ENCODE measurements at regions not wholly inside any gene's neighbourhood (a gene's known extent, or its start where the extent isn't known, plus 50 kb on each side); places are given as distances from the start of the nearest gene placed in this dataset.

DNA sequence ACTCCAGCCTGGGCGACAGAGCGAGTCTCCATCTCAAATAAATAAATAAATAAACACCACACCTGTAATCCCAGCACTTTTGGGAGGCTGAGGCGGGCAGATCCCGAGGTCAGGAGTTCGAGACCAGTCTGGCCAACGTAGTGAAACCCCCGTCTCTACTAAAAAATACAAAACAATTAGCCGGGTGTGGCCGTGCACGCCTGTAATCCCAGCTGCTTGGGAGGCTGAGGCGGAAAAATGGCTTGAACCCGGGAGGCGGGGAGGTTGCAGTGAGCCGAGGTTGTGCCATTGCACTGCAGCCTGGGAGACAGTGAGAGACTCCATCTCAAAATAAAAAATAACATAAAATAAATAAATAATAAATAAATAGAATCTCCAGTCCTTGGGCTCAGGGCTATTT is 185.8 kb downstream of the SHOX start:
- no peak for DNase-seq (ENCODE audit: insufficient read length, low spot score)
- no peak for FAIRE-seq
- TF ChIP-seq POLR2A (IDR thresholded peaks at IDR 0.05; ENCODE audit: low read depth, low read length) = no peak

DNA sequence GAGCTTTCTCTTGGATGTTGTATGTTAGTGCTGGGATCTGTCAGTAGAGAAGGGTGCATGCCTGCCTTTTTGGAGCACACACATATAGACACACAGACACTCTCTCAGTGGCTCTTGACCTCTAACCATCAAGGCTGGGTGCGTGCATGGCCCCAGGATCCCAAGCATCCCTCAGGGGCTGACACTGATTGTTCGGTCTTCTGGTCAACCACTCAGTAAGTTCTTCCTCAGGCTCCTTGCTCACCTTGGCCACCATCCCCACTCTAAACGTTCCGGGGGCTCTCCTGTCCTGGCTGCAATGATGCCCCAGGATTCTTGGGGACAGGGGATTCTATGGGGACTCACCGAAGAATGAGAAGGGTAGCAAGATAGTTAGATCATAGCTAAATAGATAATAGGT is 179.6 kb downstream of the SHOX start:
- no peak for FAIRE-seq
- TF ChIP-seq POLR2A (IDR thresholded peaks at IDR 0.05; ENCODE audit: low read depth, low read length) = no peak
- DNase-seq (ENCODE audit: insufficient read length, low spot score) = no peak

DNA sequence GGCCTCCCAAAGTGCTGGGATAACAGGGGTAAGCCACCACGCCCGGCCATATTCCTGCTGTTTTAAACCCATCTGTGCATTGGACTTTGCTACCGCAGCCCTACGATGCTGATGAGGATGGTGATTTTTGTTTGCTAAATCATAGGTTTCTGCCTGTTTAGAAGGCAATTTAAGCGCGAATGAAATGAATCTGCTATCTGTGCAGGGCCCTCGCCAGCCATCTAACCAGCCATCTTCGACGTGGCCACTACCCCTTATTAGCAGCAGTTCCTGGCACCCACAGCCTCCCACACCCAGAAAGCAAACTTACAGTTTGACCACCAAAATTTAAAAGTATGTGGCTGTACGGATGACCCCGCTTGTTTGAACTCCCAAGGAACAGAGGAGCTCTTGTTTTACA is 178.5 kb downstream of the SHOX start:
- TF ChIP-seq POLR2A (IDR thresholded peaks at IDR 0.05; ENCODE audit: low read depth, low read length) = no peak
- DNase-seq (ENCODE audit: insufficient read length, low spot score) = no peak
- FAIRE-seq = no peak

DNA sequence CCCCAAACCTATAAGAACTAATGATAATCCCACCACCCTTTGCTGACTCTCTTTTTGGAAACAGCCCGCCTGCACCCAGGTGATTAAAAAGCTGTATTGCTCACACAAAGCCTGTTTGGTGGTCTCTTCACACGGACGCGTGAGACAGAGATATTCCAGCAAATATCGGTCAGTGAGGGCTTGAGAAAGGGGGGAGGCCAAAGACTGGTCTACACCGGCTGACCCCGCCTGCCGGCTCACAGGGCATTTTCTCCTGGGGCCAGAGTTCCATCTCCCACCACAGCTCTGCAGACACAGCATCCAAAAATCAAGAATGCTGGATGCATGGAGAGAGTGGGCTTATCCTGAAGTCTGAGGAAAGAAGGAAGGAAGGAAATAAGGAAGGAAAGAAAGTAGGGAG is 176.0 kb downstream of the SHOX start:
- DNase-seq (ENCODE audit: insufficient read length, low spot score) = no peak
- TF ChIP-seq POLR2A (IDR thresholded peaks at IDR 0.05; ENCODE audit: low read depth, low read length) = no peak
- no peak for FAIRE-seq

DNA sequence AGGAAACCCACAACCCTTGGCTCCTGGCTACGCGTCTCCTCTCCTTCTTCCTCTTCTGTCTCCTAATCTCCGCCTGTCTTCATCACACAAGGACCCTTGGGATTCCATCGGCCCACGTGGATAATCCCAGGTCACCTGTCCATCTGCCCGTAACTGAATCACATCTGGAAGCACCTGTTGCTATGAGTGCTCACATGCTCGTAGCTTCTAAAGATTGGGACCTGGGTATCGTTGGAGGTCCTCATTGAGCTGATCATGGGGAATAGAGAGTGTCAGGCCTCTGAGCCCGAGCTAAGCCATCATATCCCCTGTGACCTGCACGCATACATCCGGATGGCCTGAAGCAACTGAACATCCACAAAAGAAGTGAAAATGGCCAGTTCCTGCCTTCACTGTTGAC is 175.4 kb downstream of the SHOX start:
- DNase-seq (ENCODE audit: insufficient read length, low spot score) = no peak
- no peak for TF ChIP-seq POLR2A (IDR thresholded peaks at IDR 0.05; ENCODE audit: low read depth, low read length)
- FAIRE-seq = no peak

DNA sequence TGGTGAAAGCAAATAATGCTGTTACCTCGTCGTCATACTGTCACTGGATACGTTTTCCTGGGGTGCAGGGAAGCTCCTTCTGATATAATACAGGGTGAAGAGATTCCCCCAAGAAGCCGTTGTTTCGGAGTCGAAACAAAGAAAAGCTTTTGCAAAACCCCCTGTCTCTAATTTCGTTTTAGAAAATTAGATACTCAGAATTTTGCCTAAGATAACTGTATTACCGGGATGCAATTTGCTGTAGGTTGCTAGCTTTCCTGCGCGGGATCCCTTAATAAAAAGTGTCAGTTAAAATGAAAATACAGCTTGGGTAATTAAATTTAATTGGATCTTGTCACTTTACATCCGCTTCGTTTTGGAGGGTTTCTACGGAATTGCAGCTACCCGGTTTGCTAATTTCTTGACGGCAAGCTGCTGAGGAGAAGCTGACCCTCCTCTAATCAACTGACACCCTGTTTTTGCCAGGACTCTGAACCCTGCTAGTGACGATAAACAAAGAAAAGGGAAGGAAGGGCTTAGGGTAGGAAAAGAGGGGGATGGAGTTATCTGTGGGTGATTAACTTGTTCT is 174.6 kb downstream of the SHOX start:
- FAIRE-seq = no peak
- no peak for TF ChIP-seq POLR2A (IDR thresholded peaks at IDR 0.05; ENCODE audit: low read depth, low read length)
- no peak for DNase-seq (ENCODE audit: insufficient read length, low spot score)

DNA sequence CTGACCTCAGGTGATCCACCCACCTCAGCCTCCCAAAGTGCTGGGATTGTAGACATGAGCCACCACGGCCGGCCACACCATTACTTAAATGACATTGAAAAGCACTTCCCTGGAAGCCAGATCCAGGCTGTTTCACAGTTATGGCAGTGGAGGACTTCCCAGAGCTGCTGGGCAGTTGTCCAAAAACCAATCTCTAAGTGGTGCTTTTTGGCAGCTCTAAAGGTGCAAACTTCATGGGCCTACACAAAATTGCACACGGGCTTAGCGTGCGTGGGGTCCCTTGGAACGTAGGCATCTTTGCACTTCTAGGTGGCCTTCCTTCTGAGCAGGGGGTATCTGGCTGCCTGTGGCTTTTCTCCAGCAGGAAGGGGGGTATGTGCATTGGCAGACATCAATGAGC is 172.3 kb downstream of the SHOX start:
- DNase-seq (ENCODE audit: insufficient read length, low spot score) (no peak), FAIRE-seq (no peak)
- no peak for TF ChIP-seq POLR2A (IDR thresholded peaks at IDR 0.05; ENCODE audit: low read depth, low read length)

DNA sequence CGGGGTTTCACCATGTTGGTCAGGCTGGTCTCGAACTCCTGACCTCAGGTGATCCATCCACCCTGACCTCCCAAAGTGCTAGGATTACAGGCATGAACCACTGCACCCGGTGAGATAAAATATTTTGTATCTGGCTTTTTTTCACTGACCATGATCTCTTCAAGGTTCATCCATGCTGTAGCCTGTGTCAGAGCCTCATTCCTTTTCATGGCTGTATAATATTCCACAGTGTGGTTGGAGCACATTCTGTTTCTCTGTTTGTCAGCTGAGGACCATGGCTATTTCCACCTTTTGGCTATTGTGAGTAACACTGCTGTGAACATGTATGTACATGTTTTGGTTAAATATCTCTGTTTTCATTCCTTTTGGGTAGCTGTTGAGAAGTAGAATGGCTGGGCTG is 169.2 kb downstream of the SHOX start:
- no peak for TF ChIP-seq POLR2A (IDR thresholded peaks at IDR 0.05; ENCODE audit: low read depth, low read length)
- no peak for FAIRE-seq
- no peak for DNase-seq (ENCODE audit: insufficient read length, low spot score)

DNA sequence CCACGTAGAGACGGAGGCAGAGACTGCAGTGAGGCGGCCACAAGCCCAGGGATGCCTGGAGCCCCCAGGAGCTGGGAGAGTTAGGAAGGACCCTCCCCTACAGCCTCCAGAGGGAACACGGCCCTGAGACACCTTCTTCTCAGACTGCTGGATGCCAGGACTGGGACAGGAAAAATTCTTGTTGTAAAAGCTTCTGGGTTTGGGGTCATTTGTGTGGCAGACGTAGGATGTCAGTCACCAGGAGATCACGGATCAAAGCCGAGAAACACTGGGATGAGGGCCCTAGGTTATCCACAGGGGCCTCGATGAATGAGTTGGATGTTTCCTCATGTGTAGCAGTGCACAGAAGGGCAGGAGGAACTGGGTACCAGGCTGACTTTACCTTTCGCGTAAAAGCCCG is 163.7 kb downstream of the SHOX start:
- no peak for DNase-seq (ENCODE audit: insufficient read length, low spot score)
- no peak for FAIRE-seq
- TF ChIP-seq POLR2A (IDR thresholded peaks at IDR 0.05; ENCODE audit: low read depth, low read length) = no peak

DNA sequence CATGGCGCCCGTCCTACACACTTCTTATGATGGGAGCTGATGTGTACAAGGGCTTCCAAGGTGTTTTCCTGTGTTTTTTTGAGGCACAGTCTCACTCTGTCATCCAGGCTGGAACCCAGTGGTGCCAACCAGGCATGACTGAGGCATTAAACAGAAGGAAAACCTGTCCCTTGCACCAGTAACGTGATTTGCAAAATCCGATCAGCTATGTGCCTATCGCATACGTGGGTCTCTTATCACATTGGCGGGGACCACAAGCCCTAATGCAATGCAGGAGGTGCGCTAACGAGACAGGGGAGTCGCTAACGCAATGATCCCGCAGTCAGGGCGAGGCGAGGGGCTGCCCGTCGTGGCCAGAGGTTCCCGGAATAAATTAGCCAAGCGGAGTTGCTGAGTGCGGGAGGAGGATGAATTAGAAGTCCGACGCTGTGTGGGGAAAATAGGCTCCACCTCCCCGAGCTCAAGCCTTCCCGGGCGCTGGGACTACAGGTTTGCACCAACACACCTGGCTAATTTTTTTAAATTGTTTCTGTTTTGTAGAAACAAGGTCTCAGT is 162.7 kb downstream of the SHOX start:
- no peak for TF ChIP-seq POLR2A (IDR thresholded peaks at IDR 0.05; ENCODE audit: low read depth, low read length)
- no peak for DNase-seq (ENCODE audit: insufficient read length, low spot score)
- FAIRE-seq = no peak

DNA sequence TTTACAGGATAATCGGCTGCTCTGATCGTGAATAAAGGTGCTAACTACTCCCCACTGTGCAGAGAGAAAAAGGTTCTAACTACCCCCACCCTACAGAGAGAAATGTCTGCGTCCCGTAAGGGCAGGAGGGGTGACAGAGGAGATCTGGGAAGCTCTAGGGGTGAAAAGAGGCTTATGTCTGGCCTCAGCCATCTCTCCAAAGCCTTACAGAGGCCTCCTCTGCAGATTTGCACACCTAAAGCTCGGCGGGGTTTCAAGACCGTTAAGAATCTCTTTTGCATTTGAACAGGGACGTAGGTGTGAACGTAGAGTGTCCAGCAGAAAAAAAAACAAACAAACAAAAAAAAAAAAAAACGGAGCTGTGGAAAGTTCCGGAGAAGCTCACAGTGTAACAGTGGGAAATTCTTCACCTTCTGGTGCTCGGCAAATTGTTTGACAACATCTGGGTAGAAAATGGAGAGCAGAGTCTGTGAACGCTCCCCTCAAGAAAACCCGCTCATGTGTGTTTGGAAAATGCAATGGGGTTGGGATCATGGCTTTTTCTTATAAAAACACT is 161.0 kb downstream of the SHOX start:
- FAIRE-seq (no peak), DNase-seq (ENCODE audit: insufficient read length, low spot score) (no peak)
- no peak for TF ChIP-seq POLR2A (IDR thresholded peaks at IDR 0.05; ENCODE audit: low read depth, low read length)

DNA sequence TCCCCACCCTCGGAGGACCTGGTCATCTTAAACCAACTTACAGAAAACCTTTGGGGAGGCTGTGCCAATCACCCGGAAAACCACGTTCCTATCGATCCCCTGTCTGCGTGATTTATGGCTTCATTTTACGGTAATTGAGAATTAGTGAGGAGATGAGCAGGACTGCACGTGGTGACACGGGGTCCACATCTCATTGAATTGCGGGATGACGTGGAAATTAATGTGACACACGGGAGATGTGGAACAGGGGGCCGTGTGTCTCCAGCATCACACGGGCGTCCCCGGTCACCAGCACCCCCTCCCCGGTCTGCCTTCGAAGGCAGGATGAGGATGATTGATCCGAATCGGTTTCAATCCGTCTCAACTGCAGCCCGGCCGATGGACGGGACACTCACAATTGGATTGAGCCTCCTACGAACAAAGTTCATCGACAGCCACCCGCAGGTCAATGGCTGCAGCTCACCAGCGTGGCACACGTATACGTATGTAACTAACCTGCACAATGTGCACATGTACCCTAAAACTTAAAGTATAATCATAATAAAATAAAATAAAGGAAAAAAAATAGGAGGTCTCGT is 160.3 kb downstream of the SHOX start:
- DNase-seq (ENCODE audit: insufficient read length, low spot score) = no peak
- no peak for FAIRE-seq
- no peak for TF ChIP-seq POLR2A (IDR thresholded peaks at IDR 0.05; ENCODE audit: low read depth, low read length)

DNA sequence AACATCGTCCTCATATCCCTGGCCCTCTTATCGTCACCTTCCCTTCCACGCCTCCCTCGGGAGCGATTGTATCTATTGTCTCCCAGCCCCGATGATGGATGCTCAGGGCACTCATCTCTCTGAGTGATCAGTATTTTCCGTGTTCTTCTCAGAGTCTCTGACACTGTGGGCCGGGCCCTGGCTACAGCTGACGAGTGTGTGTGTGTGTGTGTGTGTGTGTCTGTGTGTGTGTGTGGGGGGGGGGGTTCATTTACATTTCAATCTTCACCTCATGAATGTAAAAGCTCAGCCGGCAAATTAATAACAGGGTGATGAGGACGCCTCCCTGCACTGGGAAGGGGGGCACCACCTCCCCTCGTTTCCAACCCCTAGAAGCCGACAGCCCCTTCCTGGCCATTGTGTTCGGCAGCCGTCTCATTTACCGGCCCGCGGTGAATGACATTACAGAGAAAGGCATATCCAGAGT is 159.5 kb downstream of the SHOX start:
- no peak for TF ChIP-seq POLR2A (IDR thresholded peaks at IDR 0.05; ENCODE audit: low read depth, low read length)
- FAIRE-seq (no peak), DNase-seq (ENCODE audit: insufficient read length, low spot score) (no peak)

DNA sequence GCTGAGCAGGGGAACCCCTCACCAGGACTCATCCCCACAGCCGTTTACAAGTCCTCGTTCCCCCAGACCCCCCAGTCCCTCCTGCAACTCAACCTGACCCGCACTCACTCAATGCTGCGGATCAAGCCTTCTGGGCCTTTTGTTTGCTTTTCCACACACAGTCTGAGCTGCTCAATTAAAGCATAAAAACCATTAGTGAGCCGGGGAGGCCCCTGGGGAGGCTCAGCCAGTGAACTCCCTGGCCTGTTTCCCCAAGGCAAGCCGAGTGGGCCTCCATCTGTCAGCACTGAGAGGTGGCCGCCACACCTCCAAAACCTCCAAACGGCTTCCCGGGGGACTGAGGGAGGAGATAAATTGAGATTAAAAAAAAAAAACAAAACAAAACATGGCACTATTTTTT is 158.5 kb downstream of the SHOX start:
- no peak for DNase-seq (ENCODE audit: insufficient read length, low spot score)
- no peak for TF ChIP-seq POLR2A (IDR thresholded peaks at IDR 0.05; ENCODE audit: low read depth, low read length)
- no peak for FAIRE-seq

DNA sequence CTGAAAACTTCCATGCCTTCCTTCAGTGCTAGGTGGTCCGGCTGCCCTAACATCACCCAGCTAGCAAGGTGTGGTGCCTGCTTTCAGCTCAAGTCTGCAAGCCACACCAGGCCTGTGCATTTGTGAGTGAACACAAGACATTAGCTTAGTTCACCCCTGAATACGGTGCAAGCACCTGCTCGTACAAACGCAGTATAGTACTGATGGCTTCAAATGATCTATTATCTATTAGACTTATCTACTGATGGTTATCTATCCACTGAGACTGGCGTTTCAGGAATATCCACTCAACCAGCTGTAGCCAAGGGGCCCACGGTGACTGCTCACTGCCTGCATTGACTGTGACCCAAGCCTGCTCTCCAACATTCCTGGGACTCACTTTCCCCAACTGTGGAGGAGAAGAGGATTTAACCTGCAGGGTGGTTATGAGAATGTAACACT is 155.9 kb downstream of the SHOX start:
- no peak for TF ChIP-seq POLR2A (IDR thresholded peaks at IDR 0.05; ENCODE audit: low read depth, low read length)
- no peak for FAIRE-seq
- DNase-seq (ENCODE audit: insufficient read length, low spot score) = no peak

Measured in H54 (cell line).